ENCODE measurements at regions not wholly inside any gene's neighbourhood (a gene's known extent, or its start where the extent isn't known, plus 50 kb on each side); places are given as distances from the start of the nearest gene placed in this dataset.

DNA sequence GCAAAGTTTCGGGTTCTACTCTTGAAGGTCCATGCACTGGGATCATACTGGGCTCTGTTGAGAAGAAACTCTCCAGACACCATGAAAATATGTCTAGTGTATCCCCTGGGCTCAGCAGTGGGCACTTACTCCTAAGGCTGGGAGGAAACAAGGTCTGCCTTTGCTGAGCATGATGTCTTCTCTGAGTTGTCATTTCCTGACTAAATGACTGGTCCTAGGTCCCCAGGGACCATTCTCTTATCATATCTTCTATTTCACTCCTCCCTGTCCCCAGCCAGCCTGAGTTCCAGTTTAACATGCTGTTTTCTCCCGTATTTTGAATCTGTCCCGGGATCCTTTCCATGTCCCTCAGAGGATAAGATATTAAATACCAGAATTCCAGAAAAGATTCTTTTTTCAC, 225.4 kb downstream of the MTRR start:
- TF ChIP-seq POLR2A (IDR thresholded peaks at IDR 0.05; ENCODE audit: extremely low read depth, insufficient read length) (no peak), MYC (IDR thresholded peaks at IDR 0.05; ENCODE audit: low read depth, low read length) (no peak)
- TF ChIP-seq, protein P1, sequence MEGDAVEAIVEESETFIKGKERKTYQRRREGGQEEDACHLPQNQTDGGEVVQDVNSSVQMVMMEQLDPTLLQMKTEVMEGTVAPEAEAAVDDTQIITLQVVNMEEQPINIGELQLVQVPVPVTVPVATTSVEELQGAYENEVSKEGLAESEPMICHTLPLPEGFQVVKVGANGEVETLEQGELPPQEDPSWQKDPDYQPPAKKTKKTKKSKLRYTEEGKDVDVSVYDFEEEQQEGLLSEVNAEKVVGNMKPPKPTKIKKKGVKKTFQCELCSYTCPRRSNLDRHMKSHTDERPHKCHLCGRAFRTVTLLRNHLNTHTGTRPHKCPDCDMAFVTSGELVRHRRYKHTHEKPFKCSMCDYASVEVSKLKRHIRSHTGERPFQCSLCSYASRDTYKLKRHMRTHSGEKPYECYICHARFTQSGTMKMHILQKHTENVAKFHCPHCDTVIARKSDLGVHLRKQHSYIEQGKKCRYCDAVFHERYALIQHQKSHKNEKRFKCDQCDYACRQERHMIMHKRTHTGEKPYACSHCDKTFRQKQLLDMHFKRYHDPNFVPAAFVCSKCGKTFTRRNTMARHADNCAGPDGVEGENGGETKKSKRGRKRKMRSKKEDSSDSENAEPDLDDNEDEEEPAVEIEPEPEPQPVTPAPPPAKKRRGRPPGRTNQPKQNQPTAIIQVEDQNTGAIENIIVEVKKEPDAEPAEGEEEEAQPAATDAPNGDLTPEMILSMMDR (IDR thresholded peaks at IDR 0.05; ENCODE audit: low read depth, low read length): no peak
- TF ChIP-seq, protein P2, sequence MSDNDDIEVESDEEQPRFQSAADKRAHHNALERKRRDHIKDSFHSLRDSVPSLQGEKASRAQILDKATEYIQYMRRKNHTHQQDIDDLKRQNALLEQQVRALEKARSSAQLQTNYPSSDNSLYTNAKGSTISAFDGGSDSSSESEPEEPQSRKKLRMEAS (IDR thresholded peaks at IDR 0.05; ENCODE audit: low read depth, low read length): no peak
- DNase-seq (ENCODE audit: low read depth): peak; percentile 11
- H3K4me3 ChIP-seq (ENCODE audit: low read depth, low read length): no peak overlapping the region

- no peak for DNase-seq (ENCODE audit: low read depth)
- TF ChIP-seq, protein P1 (IDR thresholded peaks at IDR 0.05; ENCODE audit: low read depth, low read length): no peak
- TF ChIP-seq MYC (IDR thresholded peaks at IDR 0.05; ENCODE audit: low read depth, low read length) (no peak), POLR2A (IDR thresholded peaks at IDR 0.05; ENCODE audit: extremely low read depth, insufficient read length) (no peak)
- TF ChIP-seq, protein P2 (IDR thresholded peaks at IDR 0.05; ENCODE audit: low read depth, low read length): no peak
- H3K4me3 ChIP-seq (ENCODE audit: low read depth, low read length): no peak overlapping the region
Observed at GRCh38 chr5:8097146-8097545, 228.2 kb downstream of the MTRR start.

GRCh38 chr5:8098081-8098480, 229.1 kb downstream of the MTRR start:
- TF ChIP-seq, protein P1 (IDR thresholded peaks at IDR 0.05; ENCODE audit: low read depth, low read length): no peak
- TF ChIP-seq MYC (IDR thresholded peaks at IDR 0.05; ENCODE audit: low read depth, low read length) (no peak), POLR2A (IDR thresholded peaks at IDR 0.05; ENCODE audit: extremely low read depth, insufficient read length) (no peak)
- TF ChIP-seq, protein P2 (IDR thresholded peaks at IDR 0.05; ENCODE audit: low read depth, low read length): no peak

GRCh38 chr5:8102714-8103113, 233.8 kb downstream of the MTRR start:
- TF ChIP-seq, protein P1 (IDR thresholded peaks at IDR 0.05; ENCODE audit: low read depth, low read length): no peak
- TF ChIP-seq, protein P2 (IDR thresholded peaks at IDR 0.05; ENCODE audit: low read depth, low read length): no peak
- TF ChIP-seq POLR2A (IDR thresholded peaks at IDR 0.05; ENCODE audit: extremely low read depth, insufficient read length) (no peak), MYC (IDR thresholded peaks at IDR 0.05; ENCODE audit: low read depth, low read length) (no peak)
- no peak overlapping the region for H3K4me3 ChIP-seq (ENCODE audit: low read depth, low read length)
- no peak for DNase-seq (ENCODE audit: low read depth)

More at GRCh38 chr5:8098081-8098480, 229.1 kb downstream of the MTRR start:
- no peak for DNase-seq (ENCODE audit: low read depth)
- H3K4me3 ChIP-seq (ENCODE audit: low read depth, low read length): no peak overlapping the region

- no peak overlapping the region for H3K4me3 ChIP-seq (ENCODE audit: low read depth, low read length)
- no peak for DNase-seq (ENCODE audit: low read depth)
- TF ChIP-seq, protein P1 (IDR thresholded peaks at IDR 0.05; ENCODE audit: low read depth, low read length): no peak
- no peak for TF ChIP-seq POLR2A (IDR thresholded peaks at IDR 0.05; ENCODE audit: extremely low read depth, insufficient read length)
- TF ChIP-seq, protein P2 (IDR thresholded peaks at IDR 0.05; ENCODE audit: low read depth, low read length): no peak
- TF ChIP-seq MYC (IDR thresholded peaks at IDR 0.05; ENCODE audit: low read depth, low read length): no peak
Observed at GRCh38 chr5:8114597-8115266, 245.8 kb downstream of the MTRR start.
